ENCODE measurements at regions not wholly inside any gene's neighbourhood (a gene's known extent, or its start where the extent isn't known, plus 50 kb on each side); places are given as distances from the start of the nearest gene placed in this dataset.

DNA sequence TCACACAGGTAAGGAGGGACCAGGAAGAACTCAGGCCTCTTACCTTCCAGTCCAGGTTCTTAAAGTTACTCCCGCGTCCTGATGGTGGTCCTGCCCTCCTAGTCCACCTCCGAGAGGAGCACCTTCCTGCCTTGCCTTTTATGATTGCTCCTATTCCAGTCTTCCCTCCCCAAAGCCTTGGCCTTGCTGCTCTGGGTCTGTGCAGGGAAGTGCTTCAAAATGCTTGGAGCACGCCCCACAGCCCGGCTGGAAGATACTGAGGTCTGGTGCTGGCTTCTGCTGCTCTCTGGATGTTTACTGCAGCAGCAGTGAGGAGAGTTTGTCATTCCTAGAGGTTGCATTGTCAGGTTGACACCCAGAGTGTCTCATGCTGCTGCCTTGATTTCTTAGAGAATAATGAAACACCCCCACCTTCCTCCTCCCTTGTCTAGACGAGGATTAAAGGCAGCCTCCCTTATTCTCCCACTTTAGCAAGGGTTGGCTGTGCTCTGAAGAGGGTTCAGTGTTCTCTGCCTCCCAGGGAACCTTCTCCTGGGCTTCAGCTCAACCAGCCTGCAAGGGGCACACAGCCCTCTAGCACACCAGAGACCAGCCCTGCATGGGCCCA lies 142.2 kb upstream of the CACNA1E start:
- no peak for DNase-seq

DNA sequence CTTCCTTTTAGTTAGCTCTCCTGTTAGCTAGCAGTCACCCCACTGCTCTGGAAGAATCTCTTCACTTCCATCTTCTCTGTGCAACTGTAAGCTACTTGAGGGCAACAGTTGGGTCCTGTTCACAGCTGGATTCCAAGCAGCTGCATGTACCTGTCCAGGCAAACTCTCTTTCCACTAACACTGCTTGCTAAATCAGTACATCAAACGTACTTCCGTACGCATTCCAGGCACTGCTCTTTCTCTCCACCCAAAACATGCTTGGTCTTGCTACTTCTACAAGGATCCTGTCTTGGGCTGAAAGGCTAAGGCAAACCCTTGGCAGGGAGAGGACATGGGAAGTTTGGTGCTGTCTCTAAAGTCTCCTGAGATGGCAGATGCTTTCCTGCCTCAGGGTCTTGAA lies 139.2 kb upstream of the CACNA1E start:
- no peak for DNase-seq

DNA sequence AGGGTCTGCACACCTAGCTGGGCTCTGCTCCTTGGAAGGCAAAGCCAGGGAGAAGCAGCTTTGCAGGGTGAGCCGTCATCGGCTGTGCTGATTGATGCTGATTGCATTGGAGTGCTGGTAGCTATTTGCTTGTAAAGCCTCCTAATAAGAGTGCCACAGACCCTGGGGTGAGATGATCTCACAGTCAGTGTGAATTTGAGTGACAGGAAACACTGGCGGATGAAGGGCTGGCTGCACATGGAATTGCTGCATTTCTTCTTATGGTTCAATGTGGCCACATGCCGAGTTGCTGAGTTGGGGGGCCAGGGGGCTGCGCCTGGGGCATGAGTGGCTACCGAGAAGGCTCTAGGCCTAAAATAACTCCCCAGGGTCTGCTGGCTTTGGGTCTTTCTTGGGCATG lies 138.2 kb upstream of the CACNA1E start:
- DNase-seq: no peak

DNA sequence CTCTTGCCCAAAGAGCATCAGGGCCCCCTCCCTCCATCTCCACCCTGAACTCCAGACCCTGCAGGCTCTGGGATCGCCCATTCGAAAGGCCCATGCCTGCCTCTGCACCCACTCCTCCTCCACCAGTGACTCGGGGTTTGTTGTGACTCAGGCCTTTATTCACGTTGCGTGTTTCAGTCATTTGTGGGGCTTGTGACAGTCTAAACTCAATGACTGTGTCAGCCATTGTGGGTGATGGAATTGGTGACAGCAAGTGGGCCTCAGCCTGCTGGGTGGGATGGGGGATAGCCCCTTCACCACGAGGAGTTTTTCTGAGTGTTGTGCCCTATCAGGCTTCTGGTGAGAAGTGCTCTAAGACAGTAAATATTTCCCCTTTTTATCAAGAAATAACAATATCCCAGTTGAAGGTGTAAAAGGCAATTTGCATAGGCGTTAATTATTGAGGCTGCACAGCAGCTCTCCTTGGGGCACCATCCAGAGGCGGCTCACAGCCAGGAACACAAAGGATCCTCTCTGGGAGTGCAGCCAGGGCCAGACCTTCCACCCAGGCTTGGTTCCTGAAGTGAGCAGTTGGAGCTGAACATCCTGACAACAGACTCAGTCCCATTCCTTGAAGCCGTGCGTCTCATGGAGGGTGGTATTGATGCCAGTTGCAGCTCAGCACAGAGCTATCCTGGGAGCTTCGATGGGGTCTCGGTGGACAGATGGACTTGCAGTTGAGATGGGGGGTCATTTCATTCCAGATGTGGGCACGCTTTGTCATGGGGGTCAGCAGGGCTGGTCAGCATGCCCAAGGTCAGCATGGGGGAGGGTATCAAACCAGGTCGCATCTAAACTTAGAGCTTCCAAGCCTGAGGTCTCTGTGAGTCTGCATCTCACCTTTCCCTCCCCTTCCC lies 135.6 kb upstream of the CACNA1E start:
- no peak for DNase-seq

DNA sequence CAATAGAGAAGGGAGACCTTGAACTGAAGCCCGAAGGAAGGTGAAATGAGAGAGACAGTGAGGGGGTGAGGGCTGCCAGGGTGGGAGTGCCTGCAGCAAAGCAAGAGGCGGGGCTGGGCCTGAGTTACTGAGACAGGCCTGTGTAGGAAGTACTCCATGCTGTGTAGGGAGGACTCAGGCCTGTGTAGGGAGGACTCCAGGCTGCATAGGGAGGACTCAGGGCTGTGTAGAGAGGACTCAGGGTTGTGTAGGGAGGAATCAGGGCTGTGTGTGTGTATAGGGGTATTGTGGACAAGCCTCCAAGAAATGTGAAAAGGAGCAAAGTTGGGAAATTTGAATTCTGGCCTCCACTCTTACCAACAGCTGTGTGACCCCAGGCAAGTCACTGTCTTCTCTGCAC lies 133.8 kb upstream of the CACNA1E start:
- no peak for DNase-seq

DNA sequence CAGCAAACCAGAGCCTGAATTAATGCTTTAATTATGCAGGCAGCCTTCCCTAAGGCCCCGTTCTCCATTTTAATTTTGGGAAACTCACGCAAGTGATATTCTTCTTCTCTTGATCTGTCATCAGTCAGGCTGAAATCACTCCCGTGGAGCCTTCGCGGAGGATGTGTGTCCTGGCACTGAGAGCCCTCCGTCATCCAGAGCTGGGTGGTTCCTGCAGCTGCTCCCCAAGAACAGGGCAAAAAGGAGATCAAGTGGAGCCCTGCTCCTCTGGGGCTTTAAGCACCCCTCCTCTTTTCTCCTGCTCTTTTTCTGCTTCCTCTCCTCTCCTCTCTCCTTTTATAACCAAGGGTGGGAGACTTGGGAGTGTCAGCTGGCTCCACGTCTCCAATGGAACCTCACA lies 133.2 kb upstream of the CACNA1E start:
- no peak for DNase-seq

DNA sequence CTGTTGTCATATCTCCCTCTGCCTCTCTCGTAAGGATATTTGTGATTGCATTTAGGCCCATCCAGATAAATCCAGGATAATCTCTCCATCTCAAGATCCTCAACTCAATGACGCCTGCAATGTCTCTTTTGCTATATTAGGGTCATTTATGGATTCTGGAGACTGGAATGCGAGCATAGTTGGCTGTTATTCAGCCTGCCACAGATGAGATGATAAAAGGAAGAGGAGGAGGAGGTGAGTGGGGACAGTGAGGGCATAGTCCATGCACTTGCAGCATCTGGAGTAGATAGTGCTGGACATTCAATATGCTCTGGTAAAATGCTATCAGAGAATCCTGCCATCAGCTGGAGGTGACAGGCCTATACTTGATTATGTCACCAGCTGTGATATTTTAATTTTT lies 131.6 kb upstream of the CACNA1E start:
- no peak for DNase-seq

DNA sequence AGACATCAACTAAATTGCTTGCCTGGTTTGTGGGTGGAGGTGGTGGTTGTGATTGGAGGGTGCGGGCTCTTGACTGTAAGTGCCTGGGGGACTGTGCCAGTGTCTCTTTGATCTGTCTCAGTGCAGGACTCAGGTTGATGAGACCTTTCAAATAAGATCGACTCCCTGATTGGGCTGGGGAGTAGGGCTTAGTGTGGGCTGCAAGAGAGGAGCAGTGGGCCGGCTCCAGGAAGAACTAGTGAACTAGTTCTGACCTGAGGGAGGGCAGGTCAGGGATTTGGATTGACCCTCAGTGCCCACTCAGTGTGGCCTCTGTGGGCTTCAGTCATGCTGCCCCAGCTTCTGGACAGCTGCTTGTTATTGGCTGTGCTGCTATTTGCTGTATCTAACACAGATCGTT lies 130.6 kb upstream of the CACNA1E start:
- no peak for DNase-seq

DNA sequence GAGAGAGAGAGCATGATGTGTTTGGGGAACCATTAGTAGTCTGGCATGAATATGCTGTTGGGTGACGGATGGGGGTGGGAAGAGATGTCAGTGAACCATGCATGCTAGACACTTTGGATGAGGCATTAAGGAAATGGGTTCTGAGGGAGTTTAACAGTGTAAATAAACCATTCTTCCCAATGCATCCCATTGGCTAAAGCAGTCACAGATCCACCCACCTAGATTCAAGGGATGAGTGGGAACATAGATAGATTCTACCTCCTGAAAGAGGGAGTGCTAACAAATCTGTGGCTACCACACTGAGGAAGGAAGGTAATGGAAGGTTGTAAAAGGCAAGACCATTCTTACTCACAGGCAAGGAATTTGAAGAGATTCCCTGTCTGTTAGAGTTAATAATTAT lies 129.8 kb upstream of the CACNA1E start:
- no peak for DNase-seq

DNA sequence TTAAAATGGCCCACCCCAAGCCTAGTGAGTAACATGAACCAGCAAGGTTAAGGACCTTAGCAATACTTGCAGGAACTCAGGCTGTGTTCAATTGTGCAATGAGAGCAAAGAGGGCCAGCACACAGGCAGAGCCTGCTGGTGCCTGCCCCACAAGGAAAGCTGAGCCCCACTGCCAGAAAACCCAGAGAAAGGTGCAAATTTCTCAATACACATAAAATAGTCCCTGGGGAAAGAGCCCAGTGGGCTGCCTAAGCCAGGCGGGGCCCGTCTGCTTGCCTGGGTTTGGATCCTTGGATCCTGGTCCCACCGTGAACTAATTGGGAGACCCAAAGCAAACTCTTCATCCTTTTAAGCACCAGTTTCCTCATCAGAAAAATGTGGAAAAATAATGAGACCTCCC lies 128.5 kb upstream of the CACNA1E start:
- DNase-seq: no peak

DNA sequence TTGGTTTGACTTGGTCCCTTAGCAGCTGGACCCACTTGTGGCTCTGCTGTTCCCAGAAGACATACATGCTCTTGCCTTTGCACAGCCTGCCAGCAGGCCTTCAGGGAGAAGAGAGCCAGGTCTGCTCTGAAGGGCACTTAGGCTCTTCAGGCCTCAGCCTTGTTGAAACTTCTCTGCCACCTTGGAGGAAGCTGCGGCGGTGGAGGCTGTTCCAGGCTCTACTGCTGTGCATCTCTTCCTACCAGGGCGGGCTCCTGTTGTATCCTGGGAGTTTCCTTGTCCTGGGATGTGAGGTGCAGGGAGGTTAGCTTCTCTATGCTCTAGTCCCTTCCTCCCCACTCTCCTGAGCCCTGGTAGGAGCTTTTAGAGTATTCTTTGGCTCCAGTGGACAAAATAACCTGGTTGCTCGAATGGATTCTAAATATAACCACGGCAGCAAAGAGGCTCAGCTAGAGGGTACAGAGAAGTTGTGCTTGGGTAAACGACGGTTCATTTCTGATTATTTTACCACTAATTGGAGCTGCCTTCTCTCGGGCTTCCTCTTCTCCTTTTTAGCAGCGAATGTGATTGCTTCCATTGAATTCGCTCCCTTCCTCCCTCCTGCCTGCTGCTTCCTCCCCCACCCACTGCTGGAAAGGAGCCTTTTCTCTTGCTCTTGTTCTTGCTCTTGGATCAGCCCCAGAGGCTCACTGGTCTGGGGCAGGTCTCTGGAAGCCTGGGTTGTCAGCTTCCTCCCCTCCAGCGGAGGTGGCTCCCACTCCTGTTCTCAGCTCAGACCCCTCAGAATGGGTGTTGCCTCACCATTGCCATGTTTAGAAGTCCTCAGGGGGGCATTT lies 126.6 kb upstream of the CACNA1E start:
- DNase-seq: no peak

DNA sequence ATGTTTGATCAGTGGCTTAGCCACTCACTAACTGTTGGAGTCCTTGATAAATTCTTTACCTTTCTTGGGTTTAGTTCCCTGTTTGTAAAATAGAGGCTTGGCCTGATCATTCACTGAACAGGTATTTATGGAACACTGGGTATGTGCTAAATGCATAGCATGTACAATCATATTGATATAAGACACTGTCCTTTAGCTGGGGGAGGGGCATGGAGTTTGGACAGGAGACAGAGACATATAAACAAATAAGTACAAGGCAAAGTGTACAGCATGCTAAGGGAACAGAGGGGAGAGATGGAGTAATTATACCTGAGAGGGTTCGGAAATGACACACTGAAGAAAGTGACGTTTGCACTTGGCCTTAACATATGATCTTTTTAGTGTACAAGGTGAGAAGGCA lies 124.3 kb upstream of the CACNA1E start:
- no peak for DNase-seq

DNA sequence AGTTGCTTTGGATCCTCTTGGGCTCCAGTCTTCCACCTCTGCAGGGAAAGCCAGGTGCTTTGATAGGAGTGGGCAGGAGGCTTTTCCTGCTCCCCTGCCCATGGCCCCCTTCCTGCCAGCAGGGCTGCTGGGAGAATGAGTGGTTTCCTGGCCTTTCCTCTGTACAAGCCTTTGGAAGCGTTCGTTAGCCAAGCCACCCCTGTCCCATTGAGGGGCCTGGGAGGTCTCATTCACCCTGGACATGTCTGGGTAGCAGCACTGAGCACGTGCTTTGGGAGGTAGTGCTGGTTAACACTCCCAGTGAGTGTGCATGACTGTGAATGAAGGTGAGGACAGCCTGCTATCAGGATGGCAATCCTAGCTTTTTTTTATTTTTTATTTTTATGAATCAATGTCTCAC lies 118.5 kb upstream of the CACNA1E start:
- DNase-seq: no peak

DNA sequence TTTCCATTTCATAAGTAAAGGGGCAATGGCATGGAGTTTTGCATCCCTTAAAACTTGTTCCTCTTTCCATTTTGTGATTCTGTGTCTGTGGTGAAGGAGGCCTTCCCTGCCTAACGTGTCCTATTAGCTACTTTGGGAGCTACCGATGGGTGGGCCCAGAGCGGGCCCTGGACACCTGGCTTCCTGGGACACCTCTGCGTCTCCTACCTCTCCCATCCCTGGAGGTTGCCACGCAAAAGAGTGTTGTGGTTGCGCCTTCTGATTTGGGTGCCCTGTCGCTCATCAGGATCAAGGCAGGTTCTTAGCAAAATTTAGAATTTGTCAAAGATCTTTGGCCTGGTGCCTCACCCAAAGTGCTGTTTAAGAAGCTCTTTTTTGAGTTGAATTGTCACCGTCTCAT lies 116.4 kb upstream of the CACNA1E start:
- no peak for DNase-seq

DNA sequence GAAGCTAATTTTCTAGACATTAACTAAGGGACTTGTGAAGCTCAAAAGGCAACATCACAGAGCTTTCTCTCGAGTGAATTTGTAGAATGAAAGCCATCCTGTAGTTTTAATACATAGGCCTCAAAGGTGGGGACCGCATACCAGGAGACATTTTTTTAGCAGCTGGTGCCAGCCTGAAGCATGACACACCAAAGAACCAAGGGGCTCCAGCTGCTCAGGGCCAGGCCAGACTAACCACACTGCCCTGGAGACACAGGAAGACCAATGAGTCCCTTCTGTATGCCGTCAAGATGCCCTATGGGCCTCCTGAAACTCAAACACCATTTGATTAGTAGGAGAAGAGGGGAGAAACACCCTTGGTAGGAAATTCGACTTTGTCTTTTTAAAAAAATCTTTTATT lies 113.9 kb upstream of the CACNA1E start:
- DNase-seq: no peak

DNA sequence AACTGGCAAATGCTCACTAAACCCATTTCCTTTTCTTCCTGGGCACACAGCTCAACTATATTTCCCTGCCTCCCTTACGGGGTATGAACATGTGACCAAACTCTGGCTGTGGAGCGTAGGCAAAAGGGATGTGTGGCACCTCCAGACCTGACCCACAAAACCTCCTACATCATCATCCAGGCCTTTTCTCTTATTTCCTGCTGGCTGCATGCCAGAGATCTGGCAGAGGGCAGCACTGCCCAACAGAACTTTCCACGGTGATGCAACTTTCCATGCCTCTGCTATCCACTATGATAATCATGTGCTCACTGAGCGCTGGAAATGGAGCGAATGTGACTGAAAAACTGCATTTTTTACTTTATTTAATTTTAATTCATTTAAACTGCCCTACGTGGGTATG lies 99.6 kb upstream of the CACNA1E start:
- no peak for DNase-seq

DNA sequence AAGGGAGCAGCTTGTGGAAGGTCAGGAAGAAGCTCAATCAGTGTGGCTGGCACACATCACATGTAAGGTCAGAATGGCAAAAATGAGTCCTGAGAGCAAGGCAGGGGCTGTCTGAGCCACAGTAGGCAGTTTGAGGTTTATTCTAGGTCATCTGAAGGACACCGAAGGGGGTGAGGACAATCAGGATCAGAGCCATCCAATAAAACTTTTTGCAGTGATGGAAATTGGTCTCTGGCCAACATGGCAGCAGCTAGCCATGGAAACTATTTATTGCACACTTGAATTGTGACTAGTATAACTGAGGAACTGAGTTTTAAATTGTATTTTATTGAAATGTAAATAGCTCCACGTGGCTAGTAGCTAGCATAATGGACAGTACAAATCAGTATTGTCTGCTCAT lies 97.0 kb upstream of the CACNA1E start:
- DNase-seq: no peak

DNA sequence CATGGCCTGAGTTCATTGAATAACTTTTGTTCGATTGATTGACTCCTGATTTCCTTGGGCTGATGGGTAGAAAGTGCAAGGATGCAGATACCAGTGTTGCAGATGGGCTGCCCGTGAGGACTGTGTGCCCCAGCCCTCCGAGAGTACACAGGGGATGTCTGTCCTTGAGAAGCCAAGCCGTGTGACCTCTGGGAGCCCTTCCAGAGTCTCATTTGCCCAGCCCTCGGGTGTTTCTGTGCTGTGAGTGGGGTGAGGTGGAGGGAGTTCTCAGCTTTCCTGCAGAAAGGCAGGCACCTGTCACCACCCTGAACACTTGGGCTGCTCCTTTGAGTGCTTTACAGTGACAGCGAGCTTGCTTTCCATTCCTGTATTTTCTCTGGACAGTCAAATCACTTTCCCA lies 96.4 kb upstream of the CACNA1E start:
- DNase-seq: no peak

DNA sequence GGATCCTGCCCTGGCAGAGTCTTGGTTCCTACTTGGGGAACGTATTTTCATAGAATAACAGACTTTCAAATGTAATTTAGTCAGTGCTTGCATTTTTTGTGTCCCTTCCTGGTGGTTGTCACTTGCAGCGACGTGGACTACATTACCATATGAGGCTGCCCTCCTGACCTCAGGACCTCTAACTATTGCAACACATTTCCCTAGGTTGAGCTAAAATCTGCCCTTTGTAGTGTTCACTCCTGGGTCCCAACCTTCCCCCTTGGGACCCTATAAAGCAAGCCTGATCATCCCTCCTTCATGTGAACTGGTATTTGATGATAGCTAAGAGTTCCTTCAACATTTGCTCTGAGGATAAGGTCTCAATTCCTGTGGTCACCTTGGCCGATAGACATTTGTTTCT lies 95.6 kb upstream of the CACNA1E start:
- no peak for DNase-seq

DNA sequence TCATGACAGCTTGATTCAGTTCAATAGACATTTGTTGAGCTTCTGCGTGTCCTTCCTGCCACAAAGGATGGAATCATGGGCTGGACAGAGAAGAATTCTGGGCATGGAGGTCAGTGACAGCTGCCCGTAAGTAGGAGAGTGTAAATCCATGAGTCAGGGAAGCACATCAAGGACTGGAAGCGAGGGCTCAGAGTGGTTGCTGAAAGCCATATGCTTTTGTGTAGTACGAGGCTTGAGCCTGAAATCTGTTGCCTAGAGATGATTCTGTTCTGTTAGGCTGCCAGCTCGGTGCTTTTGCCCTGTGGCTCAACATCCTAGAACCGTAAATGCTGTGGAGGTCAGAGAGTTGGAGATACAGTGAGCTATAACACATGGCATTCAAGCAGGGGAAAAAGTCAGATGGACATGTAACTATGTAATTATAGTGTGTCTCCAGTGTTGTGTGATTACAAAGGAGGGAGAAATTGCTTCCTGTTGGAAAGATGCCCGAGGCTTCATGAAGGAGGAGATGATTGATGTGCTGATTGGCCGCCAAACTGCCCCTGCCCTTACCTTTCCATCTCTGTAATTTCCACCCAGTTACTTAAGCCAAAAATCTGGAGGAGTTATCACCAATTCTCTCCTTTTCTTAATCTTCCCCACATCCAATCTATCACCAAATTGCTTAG lies 92.8 kb upstream of the CACNA1E start:
- DNase-seq: no peak

DNA sequence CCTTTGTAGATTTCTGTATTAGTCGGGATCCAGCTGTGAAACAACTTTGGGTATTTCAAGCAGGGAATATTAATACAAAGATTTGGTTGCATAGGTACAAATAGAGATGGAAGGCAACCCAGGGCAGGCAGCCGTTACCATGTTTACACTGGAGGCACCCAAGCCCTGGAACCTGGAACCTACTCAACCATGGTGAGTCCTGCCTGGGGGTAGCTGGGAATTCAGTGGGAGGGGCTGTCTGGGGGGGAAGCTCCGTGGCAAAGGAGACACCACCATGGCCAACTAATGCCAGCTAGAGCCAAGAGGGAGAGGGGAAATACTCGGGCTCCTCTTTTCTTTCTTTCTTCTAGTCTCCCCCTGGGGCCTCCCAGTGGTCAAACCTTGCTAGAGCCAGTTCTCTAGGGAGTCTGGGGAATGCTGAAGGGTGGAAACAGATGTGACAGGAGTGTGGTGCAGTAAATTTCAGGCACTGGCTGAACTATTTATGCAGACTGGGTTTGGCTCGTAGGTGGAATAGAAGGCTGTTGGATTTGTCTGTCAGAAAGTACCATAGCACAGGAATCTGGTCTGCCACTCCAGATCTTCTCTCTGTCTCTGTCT lies 91.9 kb upstream of the CACNA1E start:
- DNase-seq: no peak

DNA sequence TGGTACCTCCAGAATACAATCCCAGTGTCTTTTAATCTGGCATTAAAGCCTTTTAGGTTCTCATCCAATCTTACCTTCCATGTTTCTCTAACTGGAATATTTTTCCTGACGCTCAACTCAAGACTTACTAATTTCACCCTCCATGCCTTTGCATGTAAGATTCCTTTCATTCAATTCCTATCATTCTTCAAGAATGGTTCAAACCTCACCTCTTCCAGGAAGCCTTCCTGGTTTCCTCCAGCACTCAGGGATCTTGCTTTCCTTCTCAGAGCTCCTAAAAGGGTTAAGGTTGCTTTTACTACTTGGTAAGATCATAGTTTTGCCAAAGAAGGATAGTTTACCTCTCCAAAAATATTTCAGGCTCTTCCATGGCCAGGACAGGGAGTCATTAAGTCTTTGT lies 91.2 kb upstream of the CACNA1E start:
- no peak for DNase-seq

Data from activated effector memory CD4-positive, alpha-beta T cell treated with anti-CD3 and anti-CD28 coated beads, Interleukin-2, amount 50 U/mL, for 16 hours (primary cell).